Activated naive CD4-positive, alpha-beta T cell treated with anti-CD3 and anti-CD28 coated beads, Interleukin-2, amount 50 U/mL, for 72 hours (primary cell): ENCODE measurements at regions not wholly inside any gene's neighbourhood (a gene's known extent, or its start where the extent isn't known, plus 50 kb on each side); places are given as distances from the start of the nearest gene placed in this dataset.

Experiments used
- ATAC-seq, 2 donors: fragments of 150-1000 bp; cut with Tn5 transposase; 2 replicates each; pipeline ENCODE4 v1.10.0; 2021; ENCODE audit warnings: mild to moderate bottlenecking in 2 of 2, moderate library complexity in 2 of 2
- DNase-seq, 2 donors: peaks; one replicate each; pipeline ENCODE4 v3.0.0; 2021 to 2022; ENCODE audit warnings: low spot score in 2 of 2
- H3K27ac Mint-ChIP-seq, 2 donors: one replicate each; pipeline ENCODE4 v1.8.0; 2022; ENCODE audit warnings: mild to moderate bottlenecking in 2 of 2, mixed read lengths in 2 of 2
- H3K36me3 Mint-ChIP-seq, 2 donors: one replicate each; pipeline ENCODE4 v1.8.0; 2022; ENCODE audit warnings: mixed read lengths in 2 of 2
- H3K9me3 Mint-ChIP-seq, 2 donors: one replicate each; pipeline ENCODE4 v1.8.0; 2022; ENCODE audit warnings: mixed read lengths in 2 of 2

DNA sequence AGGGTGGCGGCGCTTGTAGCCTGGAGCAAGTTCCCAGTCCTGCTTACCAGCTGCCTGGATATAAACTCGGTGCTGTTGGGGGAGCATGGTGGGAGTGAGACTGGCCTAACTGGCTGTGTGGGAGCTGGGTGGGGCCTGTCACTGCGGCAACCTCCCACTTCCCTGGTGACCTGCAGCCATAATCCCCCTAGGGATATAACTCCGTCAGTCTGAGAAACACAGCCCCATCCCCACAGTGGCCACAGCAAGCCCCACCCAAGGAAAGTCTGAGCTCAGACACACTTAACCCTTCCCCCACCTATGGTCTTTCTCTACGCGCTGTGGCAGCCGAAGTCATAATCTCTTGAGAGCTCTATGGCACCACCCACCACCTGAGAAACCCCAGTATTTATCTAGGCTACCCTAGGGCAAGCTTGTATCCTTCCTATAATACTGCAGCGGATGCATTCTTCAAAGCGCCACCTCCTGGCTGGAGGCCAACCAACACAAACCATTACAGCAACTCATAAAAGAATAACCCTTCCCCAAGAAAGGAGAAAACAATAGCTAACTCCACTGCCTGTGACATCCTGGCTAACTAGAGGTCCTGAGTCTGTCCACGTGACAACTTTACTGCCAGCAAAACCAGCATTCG, 57.4 kb downstream of the ZNF648 start:
- ATAC-seq (no peak), DNase-seq (no peak)
- H3K27ac Mint-ChIP-seq, result no peak overlapping the region
- H3K9me3 Mint-ChIP-seq, result peaks cover 4 to 6% of the 10 kb centered on the region in 2 donors
- peaks cover 0 to 22% of the 10 kb centered on the region in 2 donors for H3K36me3 Mint-ChIP-seq

DNA sequence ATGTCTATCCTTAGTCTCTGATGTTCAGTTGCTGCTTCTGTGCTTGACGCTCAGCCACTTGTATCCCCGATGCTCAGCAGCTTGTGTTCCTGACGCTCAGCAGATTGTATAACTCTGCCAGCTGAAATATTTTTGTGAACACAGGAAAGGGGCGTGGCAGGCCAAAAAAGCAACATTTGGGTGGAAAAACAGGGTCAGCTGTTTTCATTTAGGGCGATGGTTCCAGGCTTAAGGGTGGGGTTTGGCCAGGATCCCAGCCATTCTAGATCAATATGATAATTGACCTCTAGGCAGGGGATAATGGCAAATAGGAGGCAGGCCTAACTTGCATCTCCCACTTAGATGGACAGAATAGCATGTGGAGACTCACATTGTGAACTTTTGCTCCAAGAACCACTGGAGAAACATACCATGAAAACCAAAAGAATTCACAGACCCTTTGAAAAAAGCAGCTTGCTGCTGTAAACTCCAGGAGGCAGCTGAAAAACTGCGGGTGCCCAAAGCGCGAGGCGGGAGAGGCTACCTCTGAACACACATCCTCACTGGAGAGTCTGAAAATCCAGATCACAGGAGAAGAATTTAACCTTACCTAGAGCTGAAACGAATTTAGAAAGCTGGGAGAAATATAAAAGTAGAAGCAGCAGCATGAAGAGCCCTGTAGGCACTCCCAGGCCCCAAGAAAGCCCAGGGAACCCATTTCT, 58.3 kb downstream of the ZNF648 start:
- DNase-seq, result no peak
- H3K9me3 Mint-ChIP-seq, result peaks cover 4 to 6% of the 10 kb centered on the region in 2 donors
- no peak overlapping the region for H3K27ac Mint-ChIP-seq
- peaks cover 0 to 13% of the 10 kb centered on the region in 2 donors for H3K36me3 Mint-ChIP-seq
- no peak for ATAC-seq

DNA sequence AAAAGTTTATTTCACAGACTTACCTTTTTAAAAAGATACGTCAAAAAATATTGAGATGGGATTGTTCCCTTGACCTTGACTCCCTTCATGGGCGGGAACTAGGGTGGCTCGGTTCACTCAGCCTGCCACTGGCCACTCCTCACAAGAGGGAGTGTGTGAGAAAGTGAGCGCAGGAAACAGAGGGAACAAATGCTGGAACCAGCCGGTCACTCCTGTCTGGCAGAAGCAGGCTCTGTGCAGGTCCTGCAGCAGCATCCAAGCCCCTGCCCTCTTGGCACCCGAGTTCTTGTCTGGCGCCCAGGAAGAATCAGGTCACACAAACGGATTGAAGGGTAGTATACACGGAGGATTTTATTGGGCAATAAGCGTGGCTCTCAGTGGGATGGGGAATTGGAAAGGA, 58.9 kb downstream of the ZNF648 start:
- Mint-ChIP-seq H3K27ac (no peak overlapping the region), H3K9me3 (peaks cover 4 to 6% of the 10 kb centered on the region in 2 donors)
- DNase-seq, result no peak

DNA sequence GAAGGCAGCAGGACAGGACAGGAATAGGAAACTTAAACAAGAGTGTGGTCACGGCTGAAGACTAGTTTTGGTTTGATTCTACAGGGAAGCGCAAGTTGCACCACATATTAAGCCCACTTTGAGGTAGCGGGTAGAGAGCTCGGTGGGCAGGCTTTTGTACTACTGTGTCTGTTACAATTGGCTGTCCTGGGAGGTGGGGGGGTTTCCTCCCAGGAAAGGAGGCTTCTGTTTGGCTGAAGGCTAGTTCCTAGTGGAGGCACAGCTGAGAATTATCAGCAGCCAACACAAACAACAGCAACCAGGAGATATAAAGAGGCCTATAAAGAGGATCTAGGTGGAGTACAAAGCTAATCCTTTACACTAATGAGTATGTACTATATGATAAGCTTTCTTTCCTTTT, 62.7 kb downstream of the ZNF648 start:
- DNase-seq, result no peak
- Mint-ChIP-seq H3K36me3 (no peaks in the 10 kb centered on the region), H3K9me3 (no peaks in the 10 kb centered on the region), H3K27ac (no peak overlapping the region)
- ATAC-seq, result no peak

More for the DNA sequence above, 58.9 kb downstream of the ZNF648 start:
- no peak for ATAC-seq
- H3K36me3 Mint-ChIP-seq, result peaks cover 0 to 9% of the 10 kb centered on the region in 2 donors

DNA sequence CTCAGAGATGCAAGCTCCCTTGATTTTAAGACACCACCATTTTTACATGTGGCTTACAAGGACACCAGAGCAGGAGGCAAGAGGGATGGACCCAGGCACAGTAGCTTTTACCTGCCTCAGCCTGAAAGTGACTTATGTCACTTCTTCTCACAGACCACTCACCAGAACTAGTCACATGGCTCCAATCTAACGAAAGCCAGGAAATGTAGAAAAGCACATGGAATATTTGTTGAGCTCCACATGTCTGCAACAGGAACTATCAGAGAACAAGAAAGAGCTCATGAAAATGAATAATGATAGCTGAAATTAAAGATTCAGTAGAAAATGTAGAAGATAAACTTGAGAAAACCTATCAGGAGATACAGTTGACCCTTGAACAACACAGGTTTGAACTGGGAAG, 69.4 kb downstream of the ZNF648 start:
- no peak for ATAC-seq
- Mint-ChIP-seq H3K36me3 (no peaks in the 10 kb centered on the region), H3K9me3 (no peaks in the 10 kb centered on the region), H3K27ac (no peak overlapping the region)
- no peak for DNase-seq

DNA sequence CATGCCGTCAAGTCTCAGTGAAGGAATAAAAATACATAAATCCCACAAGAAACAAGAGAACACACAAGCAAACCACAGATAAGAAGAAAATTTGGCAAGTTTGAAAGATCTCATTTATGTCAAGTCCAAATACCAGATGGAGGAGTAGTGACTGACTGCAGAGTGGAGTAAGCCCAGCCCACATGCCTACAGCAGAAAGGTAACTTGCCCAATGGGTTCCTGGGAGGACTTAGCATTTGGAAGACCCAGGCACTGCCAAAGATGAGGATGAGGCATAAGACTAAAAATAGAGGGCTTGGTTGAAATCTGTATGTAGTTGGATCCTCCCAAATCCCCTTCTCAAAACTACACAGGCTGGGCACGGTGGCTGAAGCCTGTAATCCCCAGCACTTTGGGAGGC, 70.8 kb downstream of the ZNF648 start:
- Mint-ChIP-seq H3K36me3 (no peaks in the 10 kb centered on the region), H3K27ac (no peak overlapping the region), H3K9me3 (no peaks in the 10 kb centered on the region)
- ATAC-seq (no peak), DNase-seq (no peak)

DNA sequence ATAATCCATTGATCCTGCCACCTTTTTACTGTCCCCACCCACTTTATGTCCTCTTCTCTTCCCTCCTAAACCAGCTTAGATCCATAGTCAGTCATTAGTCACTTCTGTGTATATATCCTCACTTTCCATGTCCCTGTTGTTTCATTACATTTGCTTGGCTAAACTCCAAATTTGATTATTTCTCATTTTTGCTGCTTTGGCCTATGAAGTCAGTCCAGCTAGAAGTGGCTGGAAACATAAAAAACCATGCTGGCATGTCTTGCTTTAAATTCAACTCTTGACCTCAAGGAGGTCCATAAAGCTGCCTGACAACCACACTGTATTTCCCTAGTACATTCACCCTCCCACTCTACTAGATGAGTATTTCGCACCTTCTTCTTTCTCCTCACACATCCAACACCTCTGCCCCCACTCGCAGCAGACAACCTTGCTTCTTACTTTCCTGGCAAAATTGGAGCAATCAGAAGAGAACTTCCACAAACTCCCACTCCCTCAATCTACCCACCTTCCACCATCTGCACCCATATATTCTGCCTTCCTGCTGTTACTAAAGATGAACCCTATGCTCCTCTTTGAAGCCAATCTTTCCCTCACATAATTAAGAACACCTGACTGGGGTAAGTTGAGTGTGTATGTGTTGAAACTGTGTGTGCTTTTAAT, 72.1 kb downstream of the ZNF648 start:
- Mint-ChIP-seq H3K9me3 (no peaks in the 10 kb centered on the region), H3K27ac (no peak overlapping the region), H3K36me3 (no peaks in the 10 kb centered on the region)
- ATAC-seq, result no peak
- DNase-seq, result no peak

DNA sequence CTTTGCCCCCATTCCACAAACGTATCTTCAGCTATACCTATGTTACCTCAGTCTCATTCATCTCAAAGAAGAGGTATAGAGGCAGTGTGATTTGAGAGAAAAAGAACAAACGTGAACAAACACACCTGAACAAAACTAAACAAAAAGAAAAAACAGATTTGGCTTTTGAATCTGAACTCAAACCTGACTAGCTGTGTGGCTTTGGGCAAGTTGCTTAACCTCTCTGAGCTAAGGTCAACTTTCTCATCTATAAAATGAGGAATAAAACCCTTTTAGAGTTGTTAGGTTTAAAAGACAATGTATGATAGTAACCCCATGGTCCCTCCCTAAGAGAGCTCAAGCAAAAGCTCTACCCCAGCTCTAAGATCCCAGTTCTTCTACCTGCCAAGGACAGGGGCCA, 73.5 kb downstream of the ZNF648 start:
- no peak overlapping the region for H3K27ac Mint-ChIP-seq
- H3K9me3 Mint-ChIP-seq, result no peaks in the 10 kb centered on the region
- DNase-seq (no peak), ATAC-seq (no peak)
- H3K36me3 Mint-ChIP-seq, result no peaks in the 10 kb centered on the region

DNA sequence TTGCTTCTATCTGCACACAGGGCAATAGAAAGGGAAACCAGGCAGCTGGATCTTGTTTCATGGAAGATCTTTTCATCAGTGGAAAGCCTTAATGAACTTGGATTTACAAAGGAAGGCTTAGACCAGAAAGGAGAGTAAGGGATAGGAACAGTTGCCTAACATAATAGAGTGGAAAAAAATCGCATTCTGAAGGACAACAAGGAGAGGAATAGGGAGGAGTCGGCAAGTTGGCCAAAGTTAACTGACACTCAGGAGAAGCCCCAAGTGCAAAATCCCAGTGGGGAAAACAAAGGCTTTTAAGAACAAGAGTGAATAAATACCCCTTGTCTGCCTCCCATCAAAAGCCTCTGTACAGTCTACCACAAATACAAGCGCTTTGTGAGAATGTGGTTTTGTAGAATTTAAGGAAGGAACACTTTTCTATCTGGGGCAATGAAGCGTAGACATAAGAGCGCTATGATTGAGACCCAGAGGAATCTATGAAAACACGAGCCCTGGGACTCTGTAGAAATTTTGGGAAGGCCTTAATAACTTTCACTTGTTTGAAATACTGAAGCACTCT, 74.1 kb downstream of the ZNF648 start:
- ATAC-seq, result no peak
- H3K36me3 Mint-ChIP-seq, result no peaks in the 10 kb centered on the region
- no peaks in the 10 kb centered on the region for H3K9me3 Mint-ChIP-seq
- no peak overlapping the region for H3K27ac Mint-ChIP-seq
- DNase-seq, result no peak

DNA sequence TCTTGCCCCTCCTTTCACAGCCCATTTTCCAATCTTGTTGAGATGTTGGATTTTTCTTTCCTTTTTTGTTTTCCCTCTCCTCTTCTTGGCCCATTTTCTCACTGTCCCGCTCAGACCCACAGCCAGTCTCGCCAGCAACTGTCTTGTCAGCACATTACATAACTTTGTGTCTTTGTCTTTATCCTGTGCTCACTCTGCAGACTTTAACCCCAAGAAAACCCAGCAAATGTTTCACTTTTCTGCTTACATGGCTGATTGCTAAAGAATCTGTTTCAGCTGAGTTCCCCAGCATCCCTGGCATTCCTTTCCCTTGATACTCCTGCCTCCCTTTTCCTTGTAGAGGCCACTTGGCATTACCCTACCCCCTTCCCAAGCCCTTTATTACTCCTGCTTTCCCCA, 74.6 kb downstream of the ZNF648 start:
- DNase-seq (no peak), ATAC-seq (no peak)
- no peak overlapping the region for H3K27ac Mint-ChIP-seq
- no peaks in the 10 kb centered on the region for H3K36me3 Mint-ChIP-seq
- H3K9me3 Mint-ChIP-seq, result no peaks in the 10 kb centered on the region

DNA sequence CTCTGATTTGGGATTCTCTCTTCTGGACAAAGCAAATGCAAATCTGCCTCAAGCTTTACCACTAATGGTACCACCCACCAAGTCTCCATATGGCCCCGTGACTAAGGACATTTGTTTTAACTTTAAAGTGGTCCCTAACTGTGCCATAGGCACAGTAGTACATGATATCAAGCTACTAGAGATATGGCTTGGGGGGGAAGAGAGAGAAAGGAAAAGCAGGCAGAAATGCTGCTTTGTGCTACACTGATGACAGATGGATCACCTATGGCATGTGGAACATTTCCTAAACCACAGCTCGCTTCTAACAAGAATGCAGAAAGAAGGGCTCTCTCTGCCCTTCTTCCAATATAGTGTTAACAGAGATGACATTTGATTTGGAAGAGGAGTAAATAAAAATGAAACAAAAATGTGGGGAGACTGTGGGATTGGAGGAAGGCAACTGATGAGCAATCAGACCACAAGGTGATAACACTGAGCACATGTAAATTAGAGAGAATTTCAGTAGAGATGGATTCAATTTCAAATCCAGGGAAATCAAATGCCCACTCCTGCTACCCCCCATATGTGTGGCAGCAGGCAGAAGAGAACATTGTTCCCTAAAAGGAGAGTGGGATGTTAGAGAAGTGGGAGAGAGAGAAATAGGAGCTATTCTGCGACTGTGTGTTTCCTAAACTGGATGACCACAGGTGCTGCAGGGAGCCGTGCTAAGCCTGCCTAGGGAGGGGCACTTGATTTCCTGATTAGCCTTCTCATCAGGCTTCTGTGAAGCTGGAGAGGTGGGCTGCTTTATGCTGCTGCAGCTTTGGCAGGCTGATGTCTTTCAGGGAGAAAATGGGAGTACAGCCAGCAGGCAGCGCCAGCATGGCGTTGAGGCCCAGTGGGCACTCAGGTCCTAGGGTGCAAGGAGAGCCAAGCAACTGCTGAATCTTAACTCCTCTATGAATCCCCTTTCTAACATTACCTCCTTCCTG, 75.3 kb downstream of the ZNF648 start:
- no peak for ATAC-seq
- H3K9me3 Mint-ChIP-seq, result no peaks in the 10 kb centered on the region

DNA sequence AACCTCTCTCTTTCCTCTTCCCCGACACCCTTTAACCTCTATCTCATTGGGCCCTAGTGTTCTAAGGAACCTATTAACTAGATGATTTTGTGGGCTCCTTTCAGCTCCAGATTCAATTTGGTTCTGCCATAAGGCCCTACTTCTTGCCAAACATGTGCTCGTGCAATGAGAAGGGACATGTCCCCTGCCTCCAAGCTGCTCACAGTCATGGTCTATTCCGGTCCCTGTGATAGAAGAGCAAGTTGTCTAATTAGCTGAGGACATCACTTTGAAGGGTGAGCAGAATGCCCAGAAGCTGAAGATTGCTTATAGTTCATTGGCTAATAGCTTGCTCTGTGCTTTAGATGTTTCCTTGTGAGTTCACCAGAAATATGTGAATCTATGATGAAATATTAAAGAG, 76.2 kb downstream of the ZNF648 start:
- Mint-ChIP-seq H3K27ac (no peak overlapping the region), H3K9me3 (no peaks in the 10 kb centered on the region), H3K36me3 (no peaks in the 10 kb centered on the region)
- DNase-seq, result no peak
- no peak for ATAC-seq

More for the DNA sequence above, 75.3 kb downstream of the ZNF648 start:
- H3K27ac Mint-ChIP-seq, result peak overlapping the region in 1 of 2 donors; percentile 40
- H3K36me3 Mint-ChIP-seq, result no peaks in the 10 kb centered on the region
- no peak for DNase-seq

DNA sequence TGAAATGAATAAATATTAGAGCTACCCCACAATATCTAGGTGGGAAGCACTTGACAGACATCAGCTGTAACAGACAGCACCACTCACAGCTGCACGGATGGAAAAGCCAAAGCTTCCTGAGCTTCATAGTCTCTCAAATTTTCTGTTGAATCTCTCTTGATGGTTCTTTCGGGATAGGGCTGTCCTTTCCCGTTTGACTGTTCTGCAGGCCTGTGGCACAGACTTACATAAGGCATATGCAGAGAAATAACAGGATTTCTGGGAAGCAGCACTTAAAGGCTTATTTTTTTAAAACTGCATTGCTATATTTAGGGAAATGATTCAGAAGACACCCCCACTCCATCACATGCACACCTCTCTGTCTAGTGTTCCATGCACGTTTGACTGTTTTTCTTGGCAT, 77.5 kb downstream of the ZNF648 start:
- Mint-ChIP-seq H3K36me3 (no peaks in the 10 kb centered on the region), H3K27ac (no peak overlapping the region), H3K9me3 (peaks cover 0 to 4% of the 10 kb centered on the region in 2 donors)
- ATAC-seq, result no peak
- DNase-seq, result no peak

DNA sequence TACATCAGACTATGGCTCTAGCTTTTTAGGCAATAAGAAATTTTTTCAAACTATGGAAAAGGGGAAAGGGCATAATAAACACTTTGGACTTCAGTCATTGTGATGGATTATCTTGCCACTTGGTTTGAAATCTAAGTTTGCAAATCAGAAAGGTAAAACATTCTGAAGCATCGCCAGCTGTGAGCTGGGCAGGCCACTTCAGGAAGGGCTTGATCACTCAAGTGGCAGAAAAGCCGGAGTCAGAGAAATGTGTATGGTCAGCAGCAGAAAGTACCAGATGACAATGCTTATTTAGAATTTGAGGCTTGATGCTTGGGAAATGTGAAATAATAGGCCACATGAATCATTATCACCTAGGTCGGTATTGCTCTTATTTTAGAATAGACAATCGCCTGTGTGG, 79.7 kb downstream of the ZNF648 start:
- peaks cover 5 to 22% of the 10 kb centered on the region in 2 donors for H3K9me3 Mint-ChIP-seq
- no peak for DNase-seq
- no peak overlapping the region for H3K27ac Mint-ChIP-seq
- peaks cover 0 to 7% of the 10 kb centered on the region in 2 donors for H3K36me3 Mint-ChIP-seq
- no peak for ATAC-seq

DNA sequence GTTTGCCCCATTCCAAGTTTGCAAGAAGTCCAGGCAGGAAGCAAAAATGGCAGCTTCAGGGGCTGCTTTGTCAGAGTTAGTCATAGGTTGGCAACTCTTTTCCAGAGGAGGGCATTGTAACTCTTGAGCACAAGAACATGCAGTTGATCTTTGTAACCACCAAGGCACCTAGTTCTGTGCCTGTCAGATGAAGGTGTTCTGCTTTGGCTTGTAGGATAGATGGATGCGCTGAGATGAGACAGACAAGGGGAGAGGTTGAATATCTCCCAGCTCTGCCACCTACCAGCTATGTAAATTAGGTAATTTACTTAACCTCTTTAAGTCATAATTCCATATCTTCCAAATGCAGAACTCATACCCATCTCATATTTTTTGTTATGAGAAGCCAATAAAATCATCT, 89.3 kb downstream of the ZNF648 start:
- Mint-ChIP-seq H3K36me3 (peaks cover 8 to 20% of the 10 kb centered on the region in 2 donors), H3K27ac (no peak overlapping the region), H3K9me3 (peaks cover 11 to 22% of the 10 kb centered on the region in 2 donors)
- ATAC-seq (no peak), DNase-seq (no peak)

DNA sequence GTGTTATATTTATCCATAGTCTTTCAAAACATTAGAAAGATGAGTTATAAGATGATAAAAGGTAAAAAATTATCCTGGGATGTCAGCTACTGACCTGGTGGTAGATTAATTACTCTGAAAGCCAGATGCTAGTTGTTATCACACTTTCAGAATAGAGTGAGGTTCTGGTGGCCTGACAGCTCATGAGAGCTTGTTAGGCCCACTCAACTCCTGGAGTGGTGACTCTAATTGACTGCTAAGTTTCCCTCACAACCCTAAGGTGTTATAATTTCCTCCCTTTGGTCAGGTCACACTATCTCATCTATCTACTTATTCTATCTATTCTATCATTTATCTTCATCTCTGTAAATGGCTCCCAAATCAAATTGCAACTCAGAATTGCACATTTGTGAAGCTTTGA, 90.1 kb downstream of the ZNF648 start:
- H3K9me3 Mint-ChIP-seq, result peaks cover 7 to 18% of the 10 kb centered on the region in 2 donors
- ATAC-seq (no peak), DNase-seq (no peak)
- H3K36me3 Mint-ChIP-seq, result peaks cover 8 to 20% of the 10 kb centered on the region in 2 donors
- no peak overlapping the region for H3K27ac Mint-ChIP-seq
